IPS-NIHi7 (cell line): ENCODE measurements at regions not wholly inside any gene's neighbourhood (a gene's known extent, or its start where the extent isn't known, plus 50 kb on each side); places are given as distances from the start of the nearest gene placed in this dataset.
A peak's percentile ranks its signal among the peaks of the same experiment; 100 is the strongest.

Source experiments
- DNase-seq: peaks from one replicate; pipeline ENCODE4 v3.0.0; 2012; ENCODE audit warnings: mixed read lengths; ENCODE audit errors: extremely low spot score

DNA sequence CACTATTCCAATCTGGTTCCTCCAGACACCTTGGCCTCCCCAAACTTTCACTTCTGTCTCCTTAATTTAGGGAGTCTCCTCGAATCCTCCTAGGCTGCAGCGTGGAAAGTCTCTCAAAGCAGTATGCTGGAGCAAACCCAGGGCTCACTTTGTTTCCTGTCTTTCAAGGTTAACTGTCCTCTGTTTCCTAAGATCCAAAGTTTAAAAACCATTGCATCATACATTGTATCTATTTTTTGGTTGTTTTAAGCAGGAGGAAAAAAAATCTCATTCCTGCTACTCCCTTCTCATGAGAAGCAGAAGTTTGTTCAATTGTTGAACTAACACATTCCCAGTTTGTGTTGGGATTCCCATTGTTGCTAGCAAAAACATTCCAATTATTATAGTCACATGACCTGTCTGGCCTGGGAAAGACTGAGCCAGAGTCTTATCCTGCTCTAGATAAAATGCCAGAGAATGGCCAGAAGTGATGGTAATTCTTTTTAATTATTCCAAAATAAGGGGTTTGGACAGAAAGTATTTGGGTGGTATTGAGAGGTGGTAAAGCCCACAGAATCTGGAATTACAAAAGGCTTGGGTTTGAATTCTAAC, 67.3 kb downstream of the HSPB8 start:
- DNase-seq, result no peak

DNA sequence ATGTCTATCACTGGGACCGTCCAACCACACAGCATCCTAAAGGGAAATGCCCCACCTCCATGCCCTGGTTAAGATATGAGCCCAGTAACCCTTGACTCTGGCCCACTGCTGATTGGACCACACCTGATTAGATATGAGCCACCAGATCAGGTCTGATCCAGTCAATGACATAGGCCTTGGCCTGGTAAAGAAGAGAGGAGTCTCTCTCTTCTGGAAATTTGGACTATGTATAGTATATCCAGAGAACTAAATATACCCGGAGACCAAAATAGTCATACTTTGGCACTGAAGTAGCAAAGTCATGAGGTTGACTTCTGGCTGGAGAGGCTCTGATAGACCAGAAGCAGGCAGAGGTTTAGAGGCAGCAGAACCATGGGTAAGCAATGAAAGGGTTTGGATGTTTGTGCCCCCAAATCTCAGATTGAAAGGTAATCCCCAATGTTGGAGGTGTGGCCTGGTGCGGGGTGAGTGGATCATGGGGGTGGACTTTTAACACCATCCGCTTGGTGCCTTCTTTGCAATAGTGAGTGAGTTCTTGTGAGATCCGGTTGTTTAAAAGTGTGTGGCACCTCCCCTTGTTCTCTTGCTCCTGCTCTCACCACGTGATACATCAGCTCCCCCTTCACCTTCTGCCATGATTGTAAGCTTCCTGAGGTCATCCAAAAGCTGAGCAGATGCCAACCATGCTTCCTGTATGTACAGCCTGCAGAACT, 68.4 kb downstream of the HSPB8 start:
- no peak for DNase-seq

DNA sequence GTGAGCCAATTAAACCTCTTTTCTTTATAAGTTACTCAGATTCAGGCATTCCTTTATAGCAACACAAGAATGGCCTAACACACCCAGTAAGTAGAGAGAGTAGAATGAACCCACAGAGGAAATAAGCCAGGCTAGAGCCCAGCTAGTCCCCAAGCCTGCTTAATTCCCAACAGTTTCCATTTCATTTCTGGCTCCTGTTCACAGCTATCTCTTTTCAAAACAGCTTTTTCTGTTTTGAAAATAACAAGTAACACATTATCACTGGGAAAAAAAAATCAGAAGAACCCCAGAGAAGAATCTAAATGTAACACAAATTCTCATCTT, 69.0 kb downstream of the HSPB8 start:
- no peak for DNase-seq

DNA sequence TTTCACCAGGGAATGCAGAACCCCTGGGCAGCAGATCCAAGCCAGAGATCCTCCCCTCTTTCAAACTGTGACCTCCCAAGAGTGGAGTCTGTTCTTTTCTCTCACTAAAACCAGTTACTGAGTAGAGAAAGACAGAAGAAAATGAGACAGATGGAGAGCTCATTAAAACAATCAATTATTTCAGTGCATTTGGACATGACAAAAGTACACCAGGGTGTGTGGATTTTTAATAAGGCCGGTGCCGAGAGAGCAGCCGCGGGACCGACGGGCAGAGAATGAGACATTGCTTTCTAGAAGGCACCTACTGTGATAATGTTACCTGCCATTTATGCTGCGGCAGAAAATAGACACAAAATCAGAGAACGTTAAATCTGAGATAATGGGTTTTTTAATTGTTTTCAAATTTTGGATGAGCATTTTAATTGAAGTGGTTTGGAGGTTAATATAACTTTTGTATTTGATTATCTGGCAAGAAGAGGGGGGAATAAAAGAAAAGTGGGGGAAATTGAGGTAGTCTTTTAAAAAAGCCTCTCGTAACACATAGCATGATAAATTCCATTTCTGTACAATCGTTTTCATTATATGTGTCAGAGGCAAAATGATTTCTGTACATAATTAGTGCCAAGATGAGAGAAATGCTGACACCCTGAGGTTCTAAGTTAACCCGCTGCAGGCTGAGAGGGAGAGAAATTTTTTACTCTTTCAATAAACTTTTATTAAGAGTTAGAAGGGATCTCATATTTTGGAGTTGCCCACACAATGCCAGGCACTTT, 70.8 kb downstream of the HSPB8 start:
- DNase-seq, result no peak

DNA sequence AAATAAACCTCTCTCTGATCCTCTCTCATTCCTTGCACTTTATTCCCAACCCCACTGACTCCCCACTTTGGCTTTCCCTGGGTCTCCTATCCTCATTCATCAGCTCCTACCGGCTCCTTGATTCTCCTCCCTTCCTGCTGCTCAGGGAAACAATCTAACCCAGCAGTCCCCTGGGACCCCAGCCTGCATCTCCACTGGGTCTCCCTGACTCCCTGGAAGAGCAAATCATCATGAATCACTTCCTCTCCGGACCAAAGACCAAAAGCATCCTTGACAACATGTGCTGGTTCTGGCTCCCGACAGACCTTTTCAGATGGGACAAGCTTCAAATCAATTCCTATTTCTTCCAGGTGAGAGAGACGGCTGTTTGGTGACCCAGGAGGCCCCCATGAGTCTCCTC, 76.6 kb downstream of the HSPB8 start:
- no peak for DNase-seq

DNA sequence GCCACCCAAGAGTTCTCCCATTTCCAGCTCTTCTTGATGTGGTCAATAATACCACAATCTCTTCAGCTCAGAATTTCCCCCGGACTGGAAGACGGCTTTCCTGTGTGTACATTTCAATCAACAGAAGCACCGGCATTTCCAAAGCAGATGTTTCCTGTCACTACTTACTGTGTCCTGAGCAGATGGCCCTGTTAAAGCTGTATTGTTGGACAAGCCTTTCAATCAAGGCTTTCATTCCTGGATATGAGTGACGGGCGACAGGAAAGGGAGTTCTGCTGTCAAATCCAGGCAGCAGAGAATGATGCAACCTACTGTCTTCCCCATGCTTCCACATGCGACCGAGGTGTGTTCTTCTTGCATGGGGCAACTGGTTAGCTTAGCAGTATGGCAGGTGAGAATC, 76.4 kb upstream of the CCDC60 start:
- DNase-seq, result no peak

DNA sequence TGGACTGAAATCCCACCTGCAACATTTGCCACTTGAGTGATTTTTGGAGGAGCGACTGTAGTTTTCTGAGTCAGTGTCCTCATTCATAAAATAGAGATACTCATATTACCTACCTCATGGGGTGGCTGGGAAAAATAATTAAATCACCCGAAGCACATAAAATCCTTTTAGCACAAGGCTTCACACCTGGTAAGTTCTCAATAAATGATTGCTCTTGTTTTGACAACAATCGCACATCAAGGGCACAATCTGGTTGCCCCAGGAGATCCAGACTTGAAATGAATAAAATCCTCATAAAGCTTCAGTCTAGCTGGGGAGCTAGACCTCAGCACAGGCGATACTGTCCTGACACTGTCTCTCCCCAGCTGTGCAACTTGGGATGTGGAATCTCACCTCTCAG, 76.0 kb upstream of the CCDC60 start:
- DNase-seq, result no peak

DNA sequence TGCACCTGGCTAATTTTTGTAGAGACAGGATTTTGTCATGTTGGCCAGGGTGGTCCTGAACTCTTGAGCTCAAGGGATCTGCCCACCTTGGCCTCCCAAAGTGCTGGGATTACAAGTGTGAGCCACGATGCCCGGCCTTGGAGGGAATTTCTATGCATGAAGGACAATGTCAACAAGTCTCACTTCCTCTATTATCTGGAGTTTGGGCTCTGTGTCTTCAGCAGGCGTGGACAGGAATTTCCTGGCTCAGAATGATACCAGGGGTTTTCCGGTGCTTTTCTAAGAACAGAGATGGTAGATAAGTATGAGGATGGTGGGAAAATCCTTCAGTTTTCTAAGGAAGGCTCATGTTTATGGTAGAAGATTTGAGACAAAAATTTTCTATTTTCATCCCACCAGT, 75.0 kb upstream of the CCDC60 start:
- DNase-seq, result no peak

DNA sequence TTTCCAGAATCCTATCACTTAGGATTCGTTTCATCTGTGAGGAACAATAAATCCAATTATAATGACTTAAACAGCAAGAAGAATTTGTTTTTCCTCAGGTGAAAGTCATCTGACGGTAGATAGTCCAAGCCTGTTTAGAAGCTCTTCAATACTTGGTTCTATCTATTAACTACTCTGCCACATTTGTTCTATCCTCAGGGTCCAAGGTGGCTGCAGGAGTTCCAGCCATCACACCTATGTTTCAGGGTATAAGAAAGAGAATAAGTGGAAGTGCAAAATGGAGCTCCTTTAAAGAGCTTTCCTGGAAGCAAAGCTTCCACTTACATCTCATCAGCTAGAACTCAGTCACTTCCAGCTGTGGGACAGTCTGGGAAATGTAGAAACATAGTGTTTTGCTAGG, 72.1 kb upstream of the CCDC60 start:
- no peak for DNase-seq

DNA sequence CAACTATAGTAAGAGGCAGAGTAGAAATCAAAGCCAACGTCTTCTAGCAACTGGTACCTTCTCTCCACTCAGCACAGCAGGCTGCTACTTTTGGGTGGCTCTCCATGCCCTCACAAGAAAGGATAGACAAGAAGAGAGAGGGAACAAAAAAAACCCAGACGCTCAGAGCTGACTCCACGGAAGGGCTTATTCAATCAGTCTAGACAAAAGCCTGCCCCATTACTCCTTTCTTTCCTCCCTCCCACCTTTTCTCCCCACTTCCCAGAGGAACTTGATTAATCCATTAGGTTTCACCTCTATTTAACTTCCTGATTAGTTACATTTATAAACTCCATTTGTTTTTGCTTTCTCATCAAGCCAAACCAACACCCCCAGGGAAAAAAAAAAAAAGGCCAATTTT, 71.1 kb upstream of the CCDC60 start:
- DNase-seq, result no peak

DNA sequence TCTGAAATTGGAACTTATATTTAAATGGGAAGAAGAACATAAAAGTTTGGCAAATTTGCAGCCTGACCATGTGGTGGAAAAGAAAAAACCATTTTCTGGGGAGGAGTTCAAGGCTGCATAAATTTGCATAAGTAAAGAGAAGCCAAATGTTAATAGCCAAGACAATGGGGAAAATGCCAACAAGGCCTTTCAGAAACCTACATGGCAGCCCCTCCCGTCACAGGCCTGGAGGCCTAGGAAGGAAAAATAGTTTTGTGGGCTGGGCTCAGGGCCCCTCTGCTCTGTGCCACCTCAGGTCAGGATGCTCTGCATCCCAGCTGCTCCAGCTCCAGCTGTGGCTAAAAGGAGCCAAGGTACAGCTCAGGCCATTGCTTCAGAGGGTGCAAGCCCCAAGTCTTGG, 67.6 kb upstream of the CCDC60 start:
- DNase-seq, result no peak

DNA sequence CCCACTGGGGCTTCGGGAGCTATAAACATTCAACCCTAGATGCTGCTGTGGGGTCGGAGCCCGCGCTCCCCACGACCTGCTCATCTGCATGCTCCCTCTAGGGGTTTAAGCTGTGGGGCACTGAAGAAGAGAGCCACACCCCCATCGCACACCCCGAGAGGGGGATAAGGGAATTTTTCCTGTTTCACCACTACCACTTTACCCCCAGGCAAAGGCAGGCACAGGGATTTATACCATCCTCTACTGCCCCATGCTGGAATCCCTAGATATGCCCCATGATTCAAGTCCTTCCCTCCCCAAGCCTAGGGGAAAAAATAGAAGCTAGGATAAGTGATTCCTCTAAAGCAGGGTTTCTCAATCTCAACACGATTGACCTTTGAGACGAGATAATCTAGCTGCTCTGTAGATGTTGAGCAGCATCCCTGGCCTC, 59.9 kb upstream of the CCDC60 start:
- DNase-seq, result peak; percentile 48

DNA sequence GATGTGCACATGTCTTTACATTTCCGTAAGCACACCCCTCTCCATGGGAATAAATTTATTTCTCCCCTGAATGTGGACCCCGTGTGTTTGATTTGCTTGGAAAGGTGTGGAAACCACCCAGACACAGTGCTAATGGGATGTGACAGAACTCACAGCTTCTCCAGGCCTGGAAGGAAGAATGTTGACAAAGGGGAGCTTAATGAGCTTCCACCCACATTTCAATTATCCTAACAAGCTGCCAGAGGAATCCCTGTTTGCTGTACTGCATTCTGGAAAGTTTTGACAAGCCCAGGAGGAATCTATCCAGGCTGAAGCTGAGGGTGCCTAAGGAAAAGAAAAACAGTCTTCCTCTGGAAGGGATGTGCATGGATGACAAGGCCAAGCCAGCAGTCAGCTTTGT, 51.2 kb upstream of the CCDC60 start:
- DNase-seq, result peak; percentile 22
